Kidney epithelial cell (primary cell): ENCODE measurements at regions not wholly inside any gene's neighbourhood (a gene's known extent, or its start where the extent isn't known, plus 50 kb on each side); places are given as distances from the start of the nearest gene placed in this dataset.

Experiments
- DNase-seq: peaks from one replicate; pipeline ENCODE4 v3.0.0-alpha.2; 2010; ENCODE audit warnings: low read depth
- H3K27me3 ChIP-seq: 2 replicates; pipeline ENCODE4 v1.6.0; 2011; ENCODE audit warnings: low read length; ENCODE audit not compliant: control insufficient read depth, insufficient read depth
- H3K36me3 ChIP-seq: 2 replicates; pipeline ENCODE4 v1.5.1; 2011; ENCODE audit warnings: low read length; ENCODE audit not compliant: control insufficient read depth, insufficient read depth
- H3K4me3 ChIP-seq: 2 replicates; pipeline ENCODE4 v1.5.1; 2011; ENCODE audit warnings: low read depth, mild to moderate bottlenecking, control low read depth, low read length
- CTCF ChIP-seq: IDR thresholded peaks from 2 replicates; pipeline ENCODE4 v1.5.1; 2011; ENCODE audit warnings: mild to moderate bottlenecking, moderate library complexity, low read length, control low read depth, inconsistent platforms; ENCODE audit not compliant: insufficient read depth, poor library complexity, severe bottlenecking

- no peak overlapping the region for H3K4me3 ChIP-seq
These were observed 84.8 kb upstream of the PAX6 start for GRCh38 chr11:31895926-31896325.

GRCh38 chr11:31887180-31887579 is 76.1 kb upstream of the PAX6 start:
- no peak for DNase-seq
- TF ChIP-seq CTCF: peak; percentile 8
- H3K27me3 ChIP-seq: peaks cover 4% of the 10 kb centered on the region
- H3K36me3 ChIP-seq: no peaks in the 10 kb centered on the region
- no peak overlapping the region for H3K4me3 ChIP-seq

More at GRCh38 chr11:31895926-31896325, 84.8 kb upstream of the PAX6 start:
- no peaks in the 10 kb centered on the region for H3K36me3 ChIP-seq
- DNase-seq: no peak
- no peak for TF ChIP-seq CTCF
- H3K27me3 ChIP-seq: peaks cover 2% of the 10 kb centered on the region

- TF ChIP-seq CTCF: no peak
- H3K27me3 ChIP-seq: peaks cover 4% of the 10 kb centered on the region
- no peak overlapping the region for H3K4me3 ChIP-seq
- no peak for DNase-seq
- no peaks in the 10 kb centered on the region for H3K36me3 ChIP-seq
These were observed 73.0 kb upstream of the PAX6 start for GRCh38 chr11:31884080-31884479.

GRCh38 chr11:31883435-31883834 is 72.3 kb upstream of the PAX6 start:
- no peak for DNase-seq
- Histone ChIP-seq H3K27me3 (peaks cover 4% of the 10 kb centered on the region), H3K36me3 (no peaks in the 10 kb centered on the region), H3K4me3 (no peak overlapping the region)
- TF ChIP-seq CTCF: no peak

GRCh38 chr11:31882951-31883392 is 71.8 kb upstream of the PAX6 start:
- no peak for TF ChIP-seq CTCF
- DNase-seq: no peak
- Histone ChIP-seq H3K27me3 (peaks cover 4% of the 10 kb centered on the region), H3K36me3 (no peaks in the 10 kb centered on the region), H3K4me3 (no peak overlapping the region)

- no peak for TF ChIP-seq CTCF
- Histone ChIP-seq H3K36me3 (no peaks in the 10 kb centered on the region), H3K4me3 (no peak overlapping the region), H3K27me3 (peaks cover 4% of the 10 kb centered on the region)
- no peak for DNase-seq
These were observed 70.7 kb upstream of the PAX6 start for GRCh38 chr11:31881825-31882224.
